ENCODE measurements at regions not wholly inside any gene's neighbourhood (a gene's known extent, or its start where the extent isn't known, plus 50 kb on each side); places are given as distances from the start of the nearest gene placed in this dataset.

DNA sequence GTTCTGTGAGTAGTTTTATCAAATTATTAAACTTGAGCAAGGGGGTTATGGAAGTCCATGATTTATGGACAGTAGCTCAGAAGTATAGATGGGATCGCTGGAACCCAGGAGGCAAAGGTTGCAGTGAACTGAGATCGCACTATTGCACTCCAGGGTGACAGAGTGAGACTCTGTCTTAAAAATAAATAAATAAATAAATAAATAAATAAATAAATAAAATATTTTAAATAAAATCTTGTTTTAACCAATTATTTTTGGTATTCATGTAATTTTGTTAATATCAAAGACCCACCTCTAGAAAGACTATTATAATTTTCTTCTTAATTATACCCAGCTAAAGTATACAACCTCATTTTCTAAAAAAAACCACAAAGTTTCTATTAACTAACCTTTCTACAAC is 134.3 kb downstream of the ZNF37A start:
- TF ChIP-seq EZH2phosphoT487 (IDR thresholded peaks at IDR 0.05; ENCODE audit: borderline replicate concordance, low read length) = no peak
- TF ChIP-seq, protein P1, sequence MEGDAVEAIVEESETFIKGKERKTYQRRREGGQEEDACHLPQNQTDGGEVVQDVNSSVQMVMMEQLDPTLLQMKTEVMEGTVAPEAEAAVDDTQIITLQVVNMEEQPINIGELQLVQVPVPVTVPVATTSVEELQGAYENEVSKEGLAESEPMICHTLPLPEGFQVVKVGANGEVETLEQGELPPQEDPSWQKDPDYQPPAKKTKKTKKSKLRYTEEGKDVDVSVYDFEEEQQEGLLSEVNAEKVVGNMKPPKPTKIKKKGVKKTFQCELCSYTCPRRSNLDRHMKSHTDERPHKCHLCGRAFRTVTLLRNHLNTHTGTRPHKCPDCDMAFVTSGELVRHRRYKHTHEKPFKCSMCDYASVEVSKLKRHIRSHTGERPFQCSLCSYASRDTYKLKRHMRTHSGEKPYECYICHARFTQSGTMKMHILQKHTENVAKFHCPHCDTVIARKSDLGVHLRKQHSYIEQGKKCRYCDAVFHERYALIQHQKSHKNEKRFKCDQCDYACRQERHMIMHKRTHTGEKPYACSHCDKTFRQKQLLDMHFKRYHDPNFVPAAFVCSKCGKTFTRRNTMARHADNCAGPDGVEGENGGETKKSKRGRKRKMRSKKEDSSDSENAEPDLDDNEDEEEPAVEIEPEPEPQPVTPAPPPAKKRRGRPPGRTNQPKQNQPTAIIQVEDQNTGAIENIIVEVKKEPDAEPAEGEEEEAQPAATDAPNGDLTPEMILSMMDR (IDR thresholded peaks at IDR 0.05; ENCODE audit: low read depth, low read length, poor library complexity, severe bottlenecking) = no peak
